Jurkat, Clone E6-1 (cell line): ENCODE measurements at regions not wholly inside any gene's neighbourhood (a gene's known extent, or its start where the extent isn't known, plus 50 kb on each side); places are given as distances from the start of the nearest gene placed in this dataset.
A peak's percentile ranks its signal among the peaks of the same experiment; 100 is the strongest.
"Not testable (repeated sequence)": the region's sequence is repeated elsewhere in the genome, so short reads cannot be mapped to it uniquely, and the experiment has no call there.

ENCODE experiments used
- DNase-seq: peaks from one replicate; pipeline ENCODE4 v3.0.0-alpha.2; 2011; ENCODE audit warnings: low read depth, low spot score
- H3K4me3 ChIP-seq: 2 replicates; pipeline ENCODE4 v1.5.1; 2011; ENCODE audit warnings: mild to moderate bottlenecking, low read length, control low read depth, moderate library complexity

- peak overlapping the region; percentile 11; the same call in 1 of the 2 replicates for H3K4me3 ChIP-seq
- peak; percentile 81 for DNase-seq
These were observed 77.9 kb downstream of the INSIG1 start for GRCh38 chr7:155375337-155376277.

GRCh38 chr7:155377071-155377837 lies 79.6 kb downstream of the INSIG1 start:
- no peak for DNase-seq
- H3K4me3 ChIP-seq, result no peak overlapping the region

- DNase-seq, result no peak
- no peak overlapping the region for H3K4me3 ChIP-seq
These were observed 79.9 kb upstream of the EN2 start for GRCh38 chr7:155377838-155378579.

DNA sequence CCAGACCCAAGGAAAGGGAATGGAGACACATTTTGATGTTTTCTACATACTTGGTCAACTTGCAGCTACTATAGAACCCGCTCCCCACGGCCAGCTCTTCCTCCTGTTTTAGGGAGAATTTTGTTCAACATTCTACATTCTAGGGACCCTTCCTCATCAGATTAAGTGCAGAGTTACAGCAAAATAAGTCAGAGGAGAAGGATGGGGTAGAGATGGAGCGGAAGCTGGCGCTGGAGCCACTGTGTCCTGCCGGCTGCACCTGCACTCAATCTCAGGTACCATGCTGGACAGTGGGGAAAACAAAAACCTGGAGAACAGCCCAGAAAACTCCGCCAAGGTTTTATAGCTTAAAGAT lies 79.4 kb upstream of the EN2 start:
- no peak for DNase-seq
- H3K4me3 ChIP-seq, result no peak overlapping the region

DNA sequence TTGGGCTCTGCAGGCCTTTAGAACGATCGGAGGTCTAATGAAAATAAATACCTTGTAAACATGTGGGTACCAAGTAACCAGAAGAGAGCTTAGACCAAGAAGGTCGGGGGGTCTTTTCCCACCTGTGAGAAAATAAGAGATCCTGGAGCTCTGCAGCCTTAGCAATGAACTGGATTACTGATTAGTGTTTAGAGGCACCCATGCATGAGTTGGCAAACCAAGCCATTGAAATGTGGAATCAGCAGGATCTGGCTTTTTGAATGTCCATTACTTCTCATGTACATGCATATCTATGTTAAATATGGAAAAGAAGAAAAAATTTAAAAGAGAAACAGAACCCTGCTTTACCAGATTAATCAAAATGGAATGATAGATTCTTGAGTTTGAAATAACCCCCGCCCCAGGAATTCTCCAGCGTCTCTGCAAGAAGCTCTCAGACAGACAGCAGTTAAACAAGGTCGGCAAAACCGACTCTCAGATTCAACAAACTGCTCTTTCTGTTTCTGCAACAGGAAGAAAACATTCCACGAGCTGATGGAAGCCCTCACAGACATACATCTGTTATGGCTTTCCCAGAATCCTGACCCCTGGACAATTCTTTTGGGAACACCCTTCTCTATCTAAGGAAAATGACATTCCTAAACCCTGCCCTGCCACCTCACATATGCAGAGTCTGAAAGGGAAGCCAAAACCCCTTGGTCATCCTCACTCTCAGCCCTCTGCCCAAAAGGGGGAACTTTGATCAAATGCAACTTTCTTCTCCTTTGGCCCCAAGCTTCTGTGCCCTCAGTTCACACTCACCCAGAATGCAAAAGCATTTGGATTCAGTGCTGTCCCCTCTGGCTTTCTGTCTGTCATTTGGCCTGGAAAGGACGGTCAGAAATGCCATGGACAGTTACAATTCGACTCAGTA lies 78.7 kb upstream of the EN2 start:
- no peak overlapping the region for H3K4me3 ChIP-seq
- no peak for DNase-seq

DNA sequence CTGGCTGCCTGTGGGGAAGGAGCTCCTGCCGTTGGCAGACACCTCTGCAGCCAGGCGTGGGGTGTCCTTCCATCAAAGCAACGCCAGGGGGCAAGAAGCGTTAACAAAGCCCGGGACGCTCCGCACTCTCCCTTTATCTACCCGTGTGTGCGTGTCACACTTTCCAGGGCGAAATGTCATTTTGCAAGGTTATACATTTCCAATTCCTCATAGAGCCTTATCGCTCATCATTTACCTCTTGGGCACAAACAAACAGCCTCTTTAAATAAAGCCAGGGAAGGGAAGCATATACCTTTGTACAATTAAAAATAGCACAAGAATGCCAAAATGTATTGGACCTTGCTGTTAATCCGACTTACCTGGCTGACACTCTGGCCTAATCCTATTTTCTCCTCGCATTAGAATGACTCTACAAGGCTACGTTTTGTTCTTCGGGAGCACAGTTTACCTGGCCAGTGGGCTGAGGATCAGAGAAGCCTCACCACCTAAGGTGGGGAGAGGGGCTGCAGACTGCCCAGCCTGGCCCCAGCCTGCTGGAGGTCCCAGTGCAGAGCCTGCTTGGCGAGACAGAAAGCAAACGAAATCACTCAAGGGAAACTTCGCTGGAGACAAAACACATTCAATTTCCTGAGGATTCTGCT lies 77.6 kb upstream of the EN2 start:
- H3K4me3 ChIP-seq, result no peak overlapping the region
- peak; percentile 73 for DNase-seq

GRCh38 chr7:155380976-155381851 lies 76.7 kb upstream of the EN2 start:
- no peak for DNase-seq
- H3K4me3 ChIP-seq, result no peak overlapping the region

DNA sequence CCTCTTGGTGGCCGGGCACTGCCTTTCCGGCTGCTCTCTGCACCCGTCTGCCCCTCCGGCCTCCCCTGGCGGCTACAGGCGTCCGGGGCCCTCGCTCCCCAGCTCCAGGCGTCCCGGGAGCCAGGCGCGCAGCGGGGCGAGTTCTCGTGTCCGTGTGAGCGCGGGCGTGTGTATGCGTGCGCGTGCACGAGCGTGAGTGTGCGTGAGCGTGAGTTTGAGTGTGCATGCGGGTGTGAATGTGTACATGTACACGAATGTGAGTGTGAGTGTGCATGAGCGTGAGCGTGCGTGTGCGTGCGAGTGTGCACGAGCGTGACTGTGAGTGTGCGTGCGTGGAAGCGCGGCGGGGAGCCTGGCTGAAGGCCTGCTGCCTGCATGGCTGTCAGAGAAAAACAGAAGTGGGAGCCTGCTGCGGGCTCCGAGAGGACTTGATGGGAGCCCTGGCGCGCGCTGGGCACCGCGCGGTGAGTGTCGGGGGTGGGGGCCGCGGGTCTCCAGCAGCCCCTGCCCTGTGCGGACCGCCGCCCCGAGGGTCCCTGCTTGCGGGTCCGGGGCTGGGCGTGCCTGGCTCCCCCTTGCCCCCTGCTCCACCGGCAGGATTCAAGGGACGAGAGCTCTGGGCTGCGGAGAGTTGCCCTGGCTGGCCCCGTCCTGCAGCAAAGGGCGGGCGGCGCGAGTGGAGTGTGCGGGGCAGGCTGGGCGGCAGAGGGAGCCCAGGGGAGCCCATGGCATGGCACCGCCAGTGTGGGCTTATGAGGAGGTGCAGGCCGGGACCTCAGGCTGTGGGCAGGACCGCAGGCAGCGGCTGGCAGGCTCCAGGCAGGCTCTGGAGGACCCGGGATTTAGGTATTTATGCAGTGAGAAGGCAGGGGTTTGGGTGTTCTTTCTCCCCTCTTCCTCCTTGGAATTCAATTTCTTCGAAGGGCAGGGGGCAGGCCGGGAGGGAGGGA lies 75.8 kb upstream of the EN2 start:
- no peak overlapping the region for H3K4me3 ChIP-seq
- no peak for DNase-seq

- no peak for DNase-seq
- H3K4me3 ChIP-seq, result no peak overlapping the region
These were observed 75.1 kb upstream of the EN2 start for GRCh38 chr7:155382802-155383171.

DNA sequence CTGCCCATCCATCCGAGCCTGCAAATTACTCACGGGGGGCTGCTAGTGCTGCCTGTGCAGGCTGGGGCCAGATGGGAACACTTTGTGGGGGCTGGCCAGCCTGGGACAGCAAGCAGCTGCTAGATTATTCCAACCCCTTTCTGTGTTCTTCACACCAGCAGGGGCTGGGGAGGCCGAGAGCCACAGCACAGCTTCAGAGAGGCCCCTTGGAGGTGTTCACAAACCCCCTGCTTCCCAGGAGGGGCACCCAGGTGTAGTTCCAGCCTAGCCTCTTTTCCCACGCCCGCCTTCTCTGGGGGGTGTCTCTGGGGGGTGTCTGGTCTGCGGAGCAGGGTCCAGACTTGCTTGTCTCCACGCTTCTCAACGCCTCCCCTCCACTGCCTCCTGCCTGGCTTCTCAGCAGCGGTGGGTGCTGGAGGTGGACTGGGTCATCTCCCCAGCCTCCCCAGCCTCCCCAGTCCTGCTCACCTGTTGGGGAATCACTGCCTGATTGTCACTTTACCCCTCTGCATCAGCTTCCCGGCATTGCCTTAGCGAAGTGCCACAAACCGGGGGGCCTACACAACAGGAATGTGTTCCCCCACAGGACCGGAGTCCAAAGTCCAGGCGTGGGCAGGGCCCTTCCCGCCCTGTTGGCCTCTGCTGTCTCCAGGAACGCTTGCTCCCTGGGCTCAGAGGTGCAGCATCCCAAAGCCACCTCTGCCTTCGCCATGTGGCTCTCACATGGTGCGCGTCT lies 74.0 kb upstream of the EN2 start:
- DNase-seq, result no peak
- no peak overlapping the region for H3K4me3 ChIP-seq

DNA sequence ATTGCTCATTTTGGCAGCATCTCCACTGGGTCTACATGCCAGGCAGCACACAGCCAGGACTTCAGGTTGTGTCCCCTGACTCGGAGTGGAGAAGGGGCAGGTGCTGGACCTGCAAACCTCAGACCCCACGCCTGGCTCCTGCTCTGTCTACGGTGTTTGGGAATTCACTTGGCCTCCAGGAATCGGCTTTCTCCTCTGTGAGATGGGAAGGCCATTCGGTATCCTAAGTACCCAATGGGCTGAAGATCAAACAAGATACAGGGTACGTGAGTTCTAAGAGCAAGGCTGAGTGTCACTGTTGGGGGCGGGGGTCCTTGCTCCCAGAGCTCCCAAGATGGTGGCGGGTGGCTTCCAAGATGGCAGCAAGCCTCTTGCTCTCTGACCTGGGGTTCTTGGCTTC lies 73.2 kb upstream of the EN2 start:
- no peak overlapping the region for H3K4me3 ChIP-seq
- DNase-seq, result no peak

- H3K4me3 ChIP-seq, DNase-seq: not testable (repeated sequence)
These were observed 72.7 kb upstream of the EN2 start for GRCh38 chr7:155385182-155385581.

DNA sequence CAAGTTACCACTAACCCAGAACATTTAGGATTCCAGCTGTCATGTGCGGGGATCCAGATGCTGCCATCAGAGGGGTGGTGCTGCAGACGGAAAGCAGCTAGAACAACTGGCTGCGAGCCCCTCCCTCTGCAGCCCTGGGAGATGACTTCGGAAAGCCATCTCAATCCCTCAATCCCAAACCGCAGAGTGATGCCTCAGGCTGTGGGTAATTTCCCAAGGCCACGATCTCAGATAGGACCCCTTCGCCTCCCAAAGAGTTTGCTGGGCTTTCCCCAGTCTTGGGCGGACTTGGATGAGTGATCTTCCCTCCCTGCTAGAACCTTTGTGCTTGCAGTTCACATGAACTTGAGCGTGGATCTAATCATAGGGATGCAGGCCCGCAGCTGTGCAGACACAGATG lies 71.3 kb upstream of the EN2 start:
- DNase-seq, result no peak
- H3K4me3 ChIP-seq, result no peak overlapping the region

DNA sequence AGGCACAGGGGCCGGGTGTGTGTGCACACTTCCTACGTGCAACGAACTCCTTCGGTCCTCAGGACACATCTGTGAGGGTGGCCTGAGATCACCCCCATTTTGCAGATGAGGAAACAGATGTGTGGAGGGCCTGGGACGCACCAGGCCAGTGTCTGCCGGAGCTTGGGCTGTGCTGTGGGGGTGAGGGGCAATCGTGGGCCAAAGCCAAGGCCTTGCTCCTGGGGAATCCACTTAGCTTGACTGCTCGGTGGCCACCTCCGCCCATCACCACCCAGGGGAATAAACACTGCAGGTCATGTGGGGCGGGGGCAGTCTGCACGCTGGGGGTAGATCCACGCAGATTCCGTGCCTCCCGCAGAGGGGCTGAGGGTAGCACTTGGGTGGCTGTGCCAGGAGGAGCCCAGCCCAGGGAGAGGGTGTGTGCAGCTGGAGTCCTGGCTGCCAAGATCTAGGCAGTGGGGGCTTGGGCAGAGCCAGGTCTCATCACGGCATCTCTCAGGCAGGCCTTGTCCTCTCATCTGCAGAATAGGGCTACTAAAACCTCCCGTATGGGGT lies 70.8 kb upstream of the EN2 start:
- no peak overlapping the region for H3K4me3 ChIP-seq
- no peak for DNase-seq

- no peak overlapping the region for H3K4me3 ChIP-seq
- no peak for DNase-seq
These were observed 69.4 kb upstream of the EN2 start for GRCh38 chr7:155388561-155388960.
